Liver (tissue), 7 donors: ENCODE measurements at regions not wholly inside any gene's neighbourhood (a gene's known extent, or its start where the extent isn't known, plus 50 kb on each side); places are given as distances from the start of the nearest gene placed in this dataset.

Experiments used
- DNase-seq: peaks from one replicate; pipeline ENCODE4 v3.0.0-alpha.2; 2017; ENCODE audit warnings: low spot score
- H3K27ac ChIP-seq, 2 donors: one replicate each; pipeline ENCODE4 v1.7.0; 2013; ENCODE audit warnings: inconsistent platforms in 2 of 2, low read length in 2 of 2, control low read depth in 1 of 2, low read depth in 1 of 2, mild to moderate bottlenecking in 1 of 2
- H3K27me3 ChIP-seq, 4 donors: one replicate each; pipeline versions ENCODE4 v1.6.1 to v1.7.0; 2013; ENCODE audit warnings: low read length in 3 of 4, inconsistent platforms in 1 of 4, mild to moderate bottlenecking in 1 of 4, moderate library complexity in 1 of 4; ENCODE audit not compliant: control insufficient read depth in 4 of 4, insufficient read depth in 4 of 4
- H3K36me3 ChIP-seq, 4 donors: one replicate each; pipeline versions ENCODE4 v1.6.1 to v1.7.0; 2013; ENCODE audit warnings: low read length in 3 of 4, mild to moderate bottlenecking in 3 of 4, low read depth in 1 of 4, moderate library complexity in 1 of 4; ENCODE audit not compliant: control insufficient read depth in 4 of 4, insufficient read depth in 3 of 4
- H3K4me1 ChIP-seq, 4 donors: one replicate each; pipeline versions ENCODE4 v1.6.1 to v1.7.0; 2013; ENCODE audit warnings: low read length in 3 of 4, mild to moderate bottlenecking in 3 of 4, moderate library complexity in 1 of 4; ENCODE audit not compliant: control insufficient read depth in 4 of 4, insufficient read depth in 4 of 4
- H3K4me3 ChIP-seq, 3 donors: one replicate each; pipeline versions ENCODE4 v1.6.1 to v1.7.0; 2013; ENCODE audit warnings: low read length in 3 of 3, control low read depth in 1 of 3, low read depth in 1 of 3, mild to moderate bottlenecking in 1 of 3
- H3K9ac ChIP-seq, 2 donors: one replicate each; pipeline ENCODE4 v1.7.0; 2013; ENCODE audit warnings: low read length in 2 of 2, mild to moderate bottlenecking in 2 of 2, moderate library complexity in 2 of 2, control low read depth in 1 of 2, low read depth in 1 of 2
- H3K9me3 ChIP-seq, 4 donors: one replicate each; pipeline versions ENCODE4 v1.6.1 to v1.7.0; 2013; ENCODE audit warnings: low read length in 3 of 4; ENCODE audit not compliant: control insufficient read depth in 4 of 4
- EGR1 ChIP-seq, 2 donors: IDR thresholded peaks; 2 replicates each; pipeline ENCODE4 v1.6.1; 2016 to 2018; ENCODE audit warnings: antibody characterized with exemption in 2 of 2, low read depth in 2 of 2
- FOXA1 ChIP-seq: IDR thresholded peaks from 2 replicates; pipeline ENCODE4 v1.6.1; 2016; ENCODE audit warnings: antibody characterized with exemption
- FOXA2 ChIP-seq: IDR thresholded peaks from 2 replicates; pipeline ENCODE4 v1.6.1; 2016; ENCODE audit warnings: antibody characterized with exemption
- GABPA ChIP-seq, 2 donors: IDR thresholded peaks in 1 of 2; conservative IDR thresholded peaks in 1 of 2; 2 replicates each; pipeline ENCODE4 v1.6.1; 2016; ENCODE audit warnings: antibody characterized with exemption in 2 of 2, mild to moderate bottlenecking in 1 of 2, moderate library complexity in 1 of 2
- HNF4A ChIP-seq, 2 donors: conservative IDR thresholded peaks; 2 replicates each; pipeline ENCODE4 v1.6.1; 2016; ENCODE audit warnings: antibody characterized with exemption in 2 of 2, mild to moderate bottlenecking in 2 of 2
- HNF4G ChIP-seq: IDR thresholded peaks from 2 replicates; pipeline ENCODE4 v1.6.1; 2016; ENCODE audit warnings: antibody characterized with exemption
- JUND ChIP-seq, 2 donors: IDR thresholded peaks; 2 replicates each; pipeline ENCODE4 v1.6.1; 2016; ENCODE audit warnings: antibody characterized with exemption in 2 of 2
- NR2F2 ChIP-seq: IDR thresholded peaks from 2 replicates; pipeline ENCODE4 v1.6.1; 2016; ENCODE audit warnings: antibody characterized with exemption
- RAD21 ChIP-seq, 2 donors: IDR thresholded peaks; 2 replicates each; pipeline ENCODE4 v1.6.1; 2016; ENCODE audit warnings: antibody characterized with exemption in 2 of 2, mild to moderate bottlenecking in 2 of 2
- REST ChIP-seq: IDR thresholded peaks from 2 replicates; pipeline ENCODE4 v1.6.1; 2016; ENCODE audit warnings: antibody characterized with exemption, mild to moderate bottlenecking
- RXRA ChIP-seq, 2 donors: IDR thresholded peaks; 2 replicates each; pipeline ENCODE4 v1.6.1; 2017 to 2018; ENCODE audit warnings: antibody characterized with exemption in 2 of 2, mild to moderate bottlenecking in 1 of 2
- SP1 ChIP-seq: IDR thresholded peaks from 2 replicates; pipeline ENCODE4 v1.6.1; 2018; ENCODE audit warnings: antibody characterized with exemption, mild to moderate bottlenecking
- TAF1 ChIP-seq: conservative IDR thresholded peaks from 2 replicates; pipeline ENCODE4 v1.6.1; 2016; ENCODE audit warnings: antibody characterized with exemption, mild to moderate bottlenecking
- YY1 ChIP-seq: IDR thresholded peaks from 2 replicates; pipeline ENCODE4 v1.6.1; 2016; ENCODE audit warnings: antibody characterized with exemption, mild to moderate bottlenecking
- WGBS: extraction: QIAGEN DNeasy Blood & Tissue Kit; methylation state at CpG from one replicate; pipeline ENCODE4 v1.1.7; 2013; 5-methylcytosine and 5-hydroxymethylcytosine counted together
- TF ChIP-seq, protein P1 (sequence below): IDR thresholded peaks from 2 replicates; pipeline ENCODE4 v1.6.1; 2016; ENCODE audit warnings: antibody characterized with exemption
- TF ChIP-seq, protein P2 (sequence below): IDR thresholded peaks from 2 replicates; pipeline ENCODE4 v1.6.1; 2016; ENCODE audit warnings: antibody characterized with exemption
- TF ChIP-seq, protein P3 (sequence below): IDR thresholded peaks from 2 replicates; pipeline ENCODE4 v1.6.1; 2016; ENCODE audit warnings: antibody characterized with exemption
- donor health status: healthy.
- donor health status: healthy.
- donor health status: healthy.
- donor health status: healthy.

DNA sequence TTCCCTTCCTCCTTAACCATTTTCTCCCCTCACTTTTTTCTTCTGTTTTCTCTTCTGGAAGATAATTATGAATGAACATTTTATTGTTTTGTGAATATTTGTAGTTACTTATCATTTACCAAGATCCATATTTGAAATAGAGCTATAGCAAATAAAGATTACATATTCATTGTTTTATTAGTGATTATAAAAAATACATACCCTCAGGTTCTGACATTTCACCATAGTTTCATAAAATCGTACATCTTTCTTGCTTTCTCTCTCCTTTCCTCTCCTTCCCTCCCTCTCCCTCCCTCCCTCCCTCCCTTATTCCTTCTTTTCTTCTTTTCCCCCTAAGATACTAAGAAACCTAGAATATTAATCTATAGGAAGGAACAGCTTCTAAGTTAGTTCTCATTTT, 410.9 kb upstream of the GOLIM4 start:
- Histone ChIP-seq H3K27ac (no peak overlapping the region), H3K4me1 (no peaks in the 10 kb centered on the region), H3K36me3 (no peaks in the 10 kb centered on the region), H3K9me3 (no peaks in the 10 kb centered on the region), H3K9ac (no peak overlapping the region), H3K27me3 (peaks cover 0 to 3% (median 0%) of the 10 kb centered on the region in 4 donors), H3K4me3 (no peak overlapping the region)
- TF ChIP-seq SP1 (no peak), HNF4G (no peak), YY1 (no peak), RXRA (IDR thresholded peaks at IDR 0.05) (no peak), TAF1 (no peak), GABPA (IDR thresholded peaks at IDR 0.05 in 1 of 2, conservative IDR thresholded peaks at IDR 0.05 in 1 of 2) (no peak)
- TF ChIP-seq, protein P1, sequence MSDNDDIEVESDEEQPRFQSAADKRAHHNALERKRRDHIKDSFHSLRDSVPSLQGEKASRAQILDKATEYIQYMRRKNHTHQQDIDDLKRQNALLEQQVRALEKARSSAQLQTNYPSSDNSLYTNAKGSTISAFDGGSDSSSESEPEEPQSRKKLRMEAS: no peak
- TF ChIP-seq, protein P2, sequence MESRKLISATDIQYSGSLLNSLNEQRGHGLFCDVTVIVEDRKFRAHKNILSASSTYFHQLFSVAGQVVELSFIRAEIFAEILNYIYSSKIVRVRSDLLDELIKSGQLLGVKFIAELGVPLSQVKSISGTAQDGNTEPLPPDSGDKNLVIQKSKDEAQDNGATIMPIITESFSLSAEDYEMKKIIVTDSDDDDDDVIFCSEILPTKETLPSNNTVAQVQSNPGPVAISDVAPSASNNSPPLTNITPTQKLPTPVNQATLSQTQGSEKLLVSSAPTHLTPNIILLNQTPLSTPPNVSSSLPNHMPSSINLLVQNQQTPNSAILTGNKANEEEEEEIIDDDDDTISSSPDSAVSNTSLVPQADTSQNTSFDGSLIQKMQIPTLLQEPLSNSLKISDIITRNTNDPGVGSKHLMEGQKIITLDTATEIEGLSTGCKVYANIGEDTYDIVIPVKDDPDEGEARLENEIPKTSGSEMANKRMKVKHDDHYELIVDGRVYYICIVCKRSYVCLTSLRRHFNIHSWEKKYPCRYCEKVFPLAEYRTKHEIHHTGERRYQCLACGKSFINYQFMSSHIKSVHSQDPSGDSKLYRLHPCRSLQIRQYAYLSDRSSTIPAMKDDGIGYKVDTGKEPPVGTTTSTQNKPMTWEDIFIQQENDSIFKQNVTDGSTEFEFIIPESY: no peak
- 56% methylated on average over 1 of the region's 1 CpG for WGBS
- no peak for DNase-seq

- Histone ChIP-seq H3K4me1 (no peaks in the 10 kb centered on the region), H3K27me3 (no peaks in the 10 kb centered on the region), H3K4me3 (no peak overlapping the region), H3K9me3 (no peaks in the 10 kb centered on the region), H3K9ac (no peak overlapping the region), H3K36me3 (no peaks in the 10 kb centered on the region), H3K27ac (no peak overlapping the region)
- 92% methylated on average over 1 of the region's 1 CpG for WGBS
- TF ChIP-seq, protein P1: no peak
- TF ChIP-seq RAD21 (IDR thresholded peaks at IDR 0.05) (no peak), FOXA1 (no peak), EGR1 (IDR thresholded peaks at IDR 0.05; ENCODE audit: low read depth in 2 of 2) (no peak), SP1 (no peak), RXRA (IDR thresholded peaks at IDR 0.05) (no peak), GABPA (IDR thresholded peaks at IDR 0.05 in 1 of 2, conservative IDR thresholded peaks at IDR 0.05 in 1 of 2) (no peak), FOXA2 (no peak), YY1 (no peak), HNF4G (no peak), JUND (IDR thresholded peaks at IDR 0.05) (no peak), REST (no peak), NR2F2 (no peak), HNF4A (conservative IDR thresholded peaks at IDR 0.05) (no peak), TAF1 (no peak)
- TF ChIP-seq, protein P3, sequence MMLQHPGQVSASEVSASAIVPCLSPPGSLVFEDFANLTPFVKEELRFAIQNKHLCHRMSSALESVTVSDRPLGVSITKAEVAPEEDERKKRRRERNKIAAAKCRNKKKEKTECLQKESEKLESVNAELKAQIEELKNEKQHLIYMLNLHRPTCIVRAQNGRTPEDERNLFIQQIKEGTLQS: no peak
- DNase-seq: no peak
These were observed 405.8 kb upstream of the GOLIM4 start for GRCh38 chr3:168501570-168501969.
